ENCODE measurements at regions not wholly inside any gene's neighbourhood (a gene's known extent, or its start where the extent isn't known, plus 50 kb on each side); places are given as distances from the start of the nearest gene placed in this dataset.
"Not testable (repeated sequence)": the region's sequence is repeated elsewhere in the genome, so short reads cannot be mapped to it uniquely, and the experiment has no call there.

DNA sequence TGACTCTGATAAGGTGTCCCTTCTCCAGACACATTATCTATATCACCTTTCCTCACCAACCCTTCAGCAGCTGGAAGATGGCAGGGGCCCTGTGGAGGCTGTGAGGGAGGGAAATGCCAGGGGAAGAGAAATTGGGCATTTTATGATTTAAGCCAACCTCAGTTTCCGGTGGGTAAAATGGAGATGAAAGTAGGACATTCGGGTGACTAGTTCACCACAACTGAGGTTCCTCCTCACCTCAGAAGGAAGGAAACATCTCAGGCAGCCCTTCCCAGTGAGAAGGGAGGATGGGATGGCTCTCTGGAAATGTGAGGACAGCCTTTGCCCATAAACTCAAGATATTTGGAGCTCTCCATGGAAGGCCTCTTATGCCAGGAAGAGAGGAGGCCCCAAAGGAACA, 251.5 kb downstream of the MID1IP1 start:
- no peak for DNase-seq

DNA sequence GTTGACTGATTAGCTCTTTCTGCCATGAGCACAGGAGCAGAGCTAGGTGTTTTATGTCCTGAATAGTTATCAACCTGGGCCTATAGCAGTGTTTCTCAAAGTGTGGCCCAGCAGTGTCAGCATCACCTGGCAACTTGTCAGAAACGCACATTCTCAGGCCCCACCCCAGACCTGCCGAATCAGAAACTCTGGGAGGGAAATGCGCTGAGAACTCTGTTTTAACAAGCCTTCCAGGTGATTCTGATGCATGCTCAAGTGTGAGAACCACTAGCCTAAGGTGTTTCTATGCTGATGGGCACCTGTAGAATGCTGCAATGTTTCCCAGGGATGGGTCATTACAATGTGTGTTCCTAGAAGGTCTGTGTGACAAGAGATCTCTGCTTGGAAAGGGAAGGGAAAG, 257.5 kb downstream of the MID1IP1 start:
- DNase-seq, result no peak

DNA sequence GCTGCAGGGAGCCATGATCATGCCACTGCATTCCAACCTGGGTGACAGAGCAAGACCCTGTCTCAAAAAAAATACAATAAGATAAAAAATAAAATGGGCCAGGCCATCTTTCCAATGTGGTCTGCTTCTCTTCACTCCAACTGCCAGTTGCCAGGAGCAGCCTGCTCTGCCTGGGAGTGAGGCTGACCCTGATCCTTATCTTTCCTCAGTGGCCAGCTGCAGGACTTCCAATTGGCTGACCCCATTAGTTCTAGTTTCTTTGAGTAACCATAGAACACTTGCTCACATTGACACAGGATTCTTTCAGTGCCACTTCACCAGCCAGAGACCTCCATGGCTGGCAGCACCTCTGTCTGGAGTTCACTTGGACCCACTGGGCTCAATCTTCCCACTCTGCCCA, 258.6 kb downstream of the MID1IP1 start:
- DNase-seq, result no peak

DNA sequence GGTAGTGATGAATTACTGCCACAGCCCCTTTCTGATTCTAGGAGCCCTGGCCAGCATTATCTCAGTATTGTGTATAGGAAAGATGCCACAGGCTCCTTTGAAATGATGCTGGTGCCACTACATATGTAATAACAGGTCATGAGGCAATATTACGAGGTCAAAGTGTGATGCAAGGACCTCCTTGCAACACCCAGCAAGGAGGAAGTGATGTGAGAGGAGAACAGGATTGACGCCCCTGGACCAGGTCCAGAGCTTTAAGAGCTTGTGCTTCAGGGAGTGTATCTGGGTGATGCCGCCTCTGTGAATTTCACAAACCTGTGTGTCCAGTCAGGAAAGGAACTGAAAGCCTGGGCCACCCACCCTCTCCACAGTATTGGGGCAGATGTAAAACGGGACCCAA, 261.8 kb downstream of the MID1IP1 start:
- no peak for DNase-seq

DNA sequence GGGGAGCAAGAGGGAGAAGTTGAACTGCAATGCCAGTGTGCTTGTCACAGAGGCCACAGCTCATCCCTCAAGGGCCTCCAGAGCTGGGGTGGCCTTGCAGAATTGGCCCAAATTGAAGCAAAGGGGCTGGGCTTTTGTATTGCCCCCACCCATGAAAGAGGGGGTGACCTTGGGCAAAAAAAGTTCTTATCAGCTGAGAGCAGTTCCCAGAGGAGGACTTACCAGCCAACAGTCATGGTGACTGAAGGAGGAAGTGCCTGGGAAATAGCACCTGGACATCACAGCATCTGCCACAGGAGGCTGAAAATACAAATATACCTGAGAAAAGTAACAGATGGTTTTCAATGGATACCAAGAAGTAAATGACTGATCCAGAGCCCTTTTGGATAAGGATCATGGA, 262.4 kb downstream of the MID1IP1 start:
- no peak for DNase-seq

DNA sequence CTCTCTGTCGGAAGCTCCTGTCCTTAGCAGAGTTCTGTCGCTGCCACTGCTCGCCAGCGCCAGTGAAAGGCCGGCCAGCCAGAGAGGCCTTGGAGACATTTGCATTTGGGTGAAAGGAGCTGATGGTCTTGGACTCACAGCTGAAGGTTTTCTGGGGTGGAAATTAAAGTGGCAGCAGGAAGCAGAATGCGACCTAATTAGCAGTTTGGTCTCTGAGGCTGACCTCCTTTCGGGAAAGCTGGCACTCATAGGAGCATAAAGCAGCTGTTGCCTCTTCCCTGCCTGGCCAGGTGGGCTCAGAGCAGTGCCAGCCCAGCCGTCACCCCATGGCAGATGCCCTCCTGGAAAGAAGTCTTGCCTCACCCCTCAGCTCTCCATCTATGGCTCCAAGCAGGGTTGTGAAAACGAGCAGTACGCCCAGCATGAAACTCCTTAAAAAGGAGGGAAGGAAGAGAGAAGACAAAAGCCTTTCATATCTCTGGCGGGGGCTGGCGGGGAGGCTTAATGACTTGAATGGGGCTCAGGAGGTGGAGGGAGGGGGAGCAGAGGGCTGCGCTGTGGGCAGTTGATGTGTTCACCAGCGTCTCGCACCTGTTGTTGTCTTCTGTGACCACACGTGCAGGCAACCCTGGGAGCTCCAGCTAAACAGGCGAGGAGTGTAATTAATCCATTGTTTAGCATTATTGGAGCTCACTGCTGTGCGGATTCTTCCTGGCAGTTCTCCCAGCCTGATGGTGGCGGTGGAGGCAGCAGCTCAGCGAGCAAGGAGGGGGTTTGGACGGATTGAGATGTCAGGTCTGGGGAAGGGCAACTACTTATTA, 264.0 kb downstream of the MID1IP1 start:
- DNase-seq, result peak; percentile 50

DNA sequence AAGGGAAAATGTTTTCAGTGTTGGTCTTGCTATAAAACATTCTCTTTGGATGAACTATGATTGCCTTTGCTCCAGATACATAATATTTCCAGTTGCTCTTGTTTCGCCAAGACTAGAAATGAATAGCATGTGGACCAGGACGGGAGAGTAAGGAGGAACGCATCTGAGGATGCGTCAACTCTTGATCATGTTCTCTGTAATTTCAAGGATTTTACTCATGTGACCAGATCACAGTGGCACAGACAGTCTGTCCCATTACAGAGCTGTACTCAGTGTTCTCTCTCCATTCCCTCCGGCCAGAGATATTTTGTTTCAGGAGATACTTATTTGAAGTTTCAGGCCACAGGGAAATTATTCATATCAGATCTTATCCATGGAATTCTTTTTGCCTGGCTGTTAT, 266.6 kb downstream of the MID1IP1 start:
- no peak for DNase-seq

DNA sequence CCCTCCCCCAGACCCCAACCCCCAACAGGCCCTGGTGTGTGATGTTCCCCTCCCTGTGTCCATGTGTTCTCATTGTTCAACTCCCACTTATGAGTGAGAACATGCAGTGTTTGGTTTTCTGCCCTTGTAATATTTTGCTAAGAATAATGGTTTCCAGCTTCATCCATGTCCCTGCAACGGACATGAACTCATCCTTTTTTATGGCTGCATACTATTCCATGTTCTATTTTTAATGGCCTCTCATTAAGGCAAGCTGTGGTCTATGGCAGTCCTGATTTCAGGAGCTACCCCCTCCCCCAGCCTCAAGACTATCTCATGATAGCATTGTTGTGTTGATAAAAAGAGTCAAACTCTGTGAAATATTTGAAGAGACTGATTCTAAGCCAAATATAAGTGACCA, 267.4 kb downstream of the MID1IP1 start:
- not testable (repeated sequence) for DNase-seq

DNA sequence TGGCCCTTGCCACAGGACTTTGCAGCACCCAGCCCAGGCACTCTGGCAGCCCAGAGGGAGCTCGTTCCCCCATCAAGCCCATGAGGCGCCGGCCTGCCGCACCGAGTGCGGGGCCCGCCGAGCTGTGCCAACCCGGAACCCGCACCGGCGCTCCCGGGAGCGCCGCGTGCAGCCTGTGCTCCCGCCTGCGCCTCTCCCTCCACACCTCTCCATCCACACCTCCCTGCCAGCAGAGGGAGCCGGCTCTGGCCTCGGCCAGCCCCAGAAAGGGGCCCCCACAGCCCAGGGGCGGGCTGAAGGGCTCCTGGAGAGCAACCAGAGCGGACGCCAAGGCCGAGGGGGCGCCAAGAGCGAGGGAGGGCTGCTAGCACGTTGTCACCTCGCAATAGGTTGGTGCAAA, 268.8 kb downstream of the MID1IP1 start:
- no peak for DNase-seq

DNA sequence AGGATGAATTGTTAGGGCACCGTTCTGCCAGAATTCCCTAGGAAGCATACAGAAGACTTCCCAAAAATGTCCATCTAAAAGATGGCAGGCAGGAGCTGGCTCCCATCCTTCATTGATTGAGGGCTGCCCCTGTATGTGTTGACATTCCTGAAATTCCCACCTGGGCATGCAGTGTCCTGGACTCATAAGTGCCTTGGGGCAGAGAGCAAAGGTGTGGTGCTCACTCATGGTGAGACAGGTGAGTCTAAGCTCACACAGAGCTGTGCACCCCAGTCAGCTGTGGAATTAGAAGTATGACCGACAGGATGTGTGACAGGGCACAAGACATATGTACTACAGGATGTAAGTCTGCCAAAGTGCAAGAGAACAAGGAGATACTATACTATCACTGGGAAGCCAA, 271.9 kb downstream of the MID1IP1 start:
- no peak for DNase-seq

DNA sequence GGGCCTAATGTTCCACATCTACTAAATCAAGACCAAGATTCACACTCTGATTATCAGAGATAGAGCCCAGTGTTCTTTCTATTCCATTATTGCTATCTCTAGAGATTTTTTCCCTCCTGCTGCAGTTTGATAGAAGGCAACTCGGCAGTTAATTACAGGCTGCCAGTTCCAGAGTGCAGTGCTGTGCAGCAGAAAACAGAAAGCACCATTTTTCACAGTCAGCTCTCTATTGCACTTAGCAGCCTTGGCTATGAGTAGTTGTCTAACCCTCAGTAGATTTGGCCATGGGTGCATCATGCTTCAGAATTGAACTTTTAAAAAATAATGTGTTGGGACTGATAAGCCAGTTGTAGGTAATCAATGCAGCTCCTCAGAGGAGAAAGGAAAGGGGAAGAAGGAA, 295.3 kb downstream of the MID1IP1 start:
- DNase-seq, result no peak

DNA sequence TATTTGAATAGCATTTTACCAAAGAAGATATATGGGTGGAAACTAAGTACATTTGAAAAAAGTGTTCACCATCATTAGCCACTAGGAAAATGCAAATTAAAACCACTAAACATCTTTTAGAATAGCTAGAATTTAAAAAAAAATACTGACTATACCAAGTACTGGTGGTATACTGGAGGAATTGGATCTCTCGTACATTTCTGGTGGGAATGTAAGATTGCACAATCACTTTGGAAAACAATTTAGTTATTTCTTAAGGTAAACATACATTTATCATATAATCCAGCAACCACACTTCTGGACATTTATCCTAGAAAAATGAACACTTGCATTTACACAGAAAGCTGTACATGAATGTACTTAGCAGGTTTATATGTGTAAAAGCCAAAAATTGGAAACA, 303.5 kb downstream of the MID1IP1 start:
- DNase-seq, result no peak

DNA sequence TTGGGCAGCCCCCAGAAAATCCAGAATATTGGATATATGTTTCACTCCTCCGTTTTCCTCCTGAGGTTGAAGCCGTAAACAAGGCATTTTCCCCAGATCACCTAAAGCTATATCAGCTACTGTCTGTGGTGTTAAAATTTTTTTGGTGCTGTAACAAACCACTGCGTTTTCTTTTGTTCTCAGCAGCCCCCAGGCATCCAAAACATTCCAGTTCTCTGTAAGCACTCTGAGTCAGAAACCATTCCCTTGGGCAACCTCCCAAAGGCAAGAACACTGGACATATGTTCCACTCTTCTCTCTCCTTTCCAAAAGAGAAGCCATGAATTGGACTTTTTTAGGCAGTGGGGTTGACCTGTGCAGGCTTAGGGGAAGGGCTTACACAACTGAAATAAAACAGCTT, 310.9 kb downstream of the MID1IP1 start:
- no peak for DNase-seq

DNA sequence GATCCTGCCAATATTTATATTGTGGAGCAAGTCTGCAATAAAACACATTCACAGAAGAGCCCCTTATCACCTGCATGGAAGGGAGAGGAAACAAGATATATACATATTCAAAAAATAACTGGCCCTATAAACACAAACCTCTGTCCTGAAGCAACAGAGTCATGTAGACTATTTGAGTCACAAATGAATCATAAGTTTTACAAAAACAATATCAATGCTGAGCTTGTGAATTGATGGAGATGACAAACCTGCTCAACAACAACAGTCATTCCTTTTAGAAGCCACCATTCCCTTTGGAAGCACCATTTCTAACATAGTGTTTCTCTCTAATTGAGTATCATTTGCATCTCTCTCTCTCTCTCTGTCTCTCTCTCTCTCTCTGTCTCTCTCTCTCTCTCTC, 313.9 kb downstream of the MID1IP1 start:
- no peak for DNase-seq

DNA sequence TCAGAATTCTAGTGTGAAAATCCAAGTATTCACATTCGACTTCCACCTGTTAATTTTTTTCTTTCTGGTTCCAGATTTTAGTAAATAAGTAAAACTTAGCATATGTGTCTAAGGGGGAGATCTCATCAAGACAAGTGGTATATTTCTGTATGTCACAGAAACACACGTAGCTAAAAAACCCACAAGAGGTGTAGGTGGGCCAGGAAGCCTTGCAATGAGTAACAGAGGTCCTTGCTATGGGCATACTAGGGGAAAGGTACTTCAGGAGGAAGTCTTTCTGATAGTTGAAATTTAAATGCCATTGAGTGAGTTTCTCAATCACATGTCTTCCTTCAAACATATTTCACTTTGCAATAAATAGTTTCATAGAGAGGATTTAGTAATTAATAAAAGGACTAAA, 315.8 kb downstream of the MID1IP1 start:
- DNase-seq, result no peak

DNA sequence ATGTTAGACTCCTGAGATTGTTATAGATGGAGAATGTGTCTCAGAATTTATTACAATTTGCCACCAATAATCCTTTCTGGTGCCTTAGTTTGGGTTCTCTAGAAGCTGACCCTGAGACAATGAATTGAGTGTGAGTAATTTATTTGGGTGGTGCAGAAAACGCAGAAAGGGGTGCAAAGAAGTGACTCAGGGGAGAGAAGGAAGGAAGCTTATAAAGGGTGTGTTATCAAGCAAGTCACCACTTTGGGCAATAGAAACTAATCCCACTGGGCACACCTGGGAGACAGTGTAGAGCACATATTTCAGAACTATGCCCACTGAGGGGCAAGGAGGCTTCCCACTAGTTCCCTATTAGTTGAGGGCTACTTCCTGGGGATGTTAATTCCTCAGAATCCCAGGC, 320.6 kb downstream of the MID1IP1 start:
- no peak for DNase-seq

DNA sequence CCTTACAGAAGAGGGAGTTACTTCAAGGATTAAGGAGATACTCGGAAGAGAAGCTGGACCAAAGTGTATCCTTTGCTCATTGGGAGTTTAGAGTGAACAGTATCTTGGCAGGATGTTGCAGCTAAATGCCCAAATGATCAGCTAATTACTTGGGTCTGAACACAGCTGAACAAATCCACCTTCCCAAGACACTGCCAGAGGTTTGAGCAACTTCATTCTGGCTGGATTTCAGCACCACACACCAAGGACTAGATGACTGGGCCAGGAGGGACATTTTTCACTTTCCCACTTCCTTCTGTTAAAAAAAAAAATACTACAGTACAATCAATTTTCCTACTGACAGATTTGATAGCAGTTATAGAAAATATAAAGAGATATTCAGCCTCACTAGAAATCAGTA, 324.6 kb downstream of the MID1IP1 start:
- DNase-seq, result no peak

DNA sequence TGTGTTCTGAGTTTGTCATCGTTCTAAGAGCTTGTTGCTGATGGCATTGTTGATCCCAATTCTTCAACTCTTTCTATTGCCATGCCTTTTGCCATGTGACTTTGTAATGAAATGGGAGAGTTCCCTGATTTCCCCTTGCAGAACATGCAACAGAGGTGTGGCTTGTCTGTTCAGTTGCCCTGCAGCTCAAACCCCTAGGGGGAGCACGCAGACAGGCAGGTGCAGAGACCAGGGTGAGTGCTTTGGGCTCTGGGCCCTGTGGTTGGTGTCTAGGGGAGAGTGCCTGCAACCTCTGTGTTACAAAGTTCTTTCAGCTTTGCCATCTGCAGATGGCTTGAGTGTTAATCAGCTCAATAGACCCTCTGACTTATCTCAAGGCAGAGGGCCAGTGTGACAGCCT, 332.7 kb downstream of the MID1IP1 start:
- no peak for DNase-seq

DNA sequence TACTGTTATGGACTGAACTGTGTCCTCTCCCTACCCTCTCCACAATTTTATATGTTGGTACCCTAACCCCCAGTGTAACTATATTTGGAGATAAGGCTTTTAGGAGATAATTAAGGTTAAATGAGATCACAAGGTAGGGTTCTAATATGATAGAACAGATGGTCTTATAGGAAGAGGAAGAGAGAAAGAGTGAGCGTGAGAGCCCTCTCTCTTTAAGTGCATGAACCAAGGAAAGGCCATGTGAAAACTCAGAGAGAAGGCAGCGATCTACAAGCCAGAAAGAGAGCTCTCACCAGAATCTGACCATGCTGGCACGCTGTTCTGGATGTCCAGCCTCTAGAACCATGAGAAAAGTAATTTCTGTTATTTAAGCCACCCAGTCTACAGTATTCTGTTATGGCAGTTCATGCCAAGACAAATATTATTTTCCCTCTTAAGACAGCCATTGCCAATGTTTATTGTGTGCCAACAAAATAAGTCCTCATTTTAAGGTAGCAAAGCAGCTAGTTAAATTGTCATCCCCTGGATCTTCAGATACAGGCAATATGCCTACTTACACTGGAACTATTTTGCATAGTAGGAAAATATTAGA, 336.2 kb downstream of the MID1IP1 start:
- no peak for DNase-seq

DNA sequence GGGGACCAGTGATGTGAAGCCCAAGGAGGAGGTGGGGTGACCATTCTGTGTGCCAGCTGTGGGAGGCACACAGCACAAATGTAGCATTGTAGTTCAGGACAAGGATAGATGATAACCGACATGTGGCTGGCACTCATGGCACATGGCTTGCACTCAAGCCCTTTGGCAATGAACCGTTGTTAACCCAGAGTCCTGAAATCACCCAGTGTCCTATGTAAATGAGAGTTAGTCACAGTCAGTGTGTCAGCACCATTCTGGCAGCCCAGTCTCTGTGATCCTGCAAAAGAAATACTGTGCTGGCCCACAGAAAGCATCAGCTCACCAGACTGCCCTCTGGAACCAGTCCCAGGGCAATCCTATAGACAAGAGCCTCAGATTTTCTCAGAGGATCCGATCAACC, 339.3 kb downstream of the MID1IP1 start:
- no peak for DNase-seq

DNA sequence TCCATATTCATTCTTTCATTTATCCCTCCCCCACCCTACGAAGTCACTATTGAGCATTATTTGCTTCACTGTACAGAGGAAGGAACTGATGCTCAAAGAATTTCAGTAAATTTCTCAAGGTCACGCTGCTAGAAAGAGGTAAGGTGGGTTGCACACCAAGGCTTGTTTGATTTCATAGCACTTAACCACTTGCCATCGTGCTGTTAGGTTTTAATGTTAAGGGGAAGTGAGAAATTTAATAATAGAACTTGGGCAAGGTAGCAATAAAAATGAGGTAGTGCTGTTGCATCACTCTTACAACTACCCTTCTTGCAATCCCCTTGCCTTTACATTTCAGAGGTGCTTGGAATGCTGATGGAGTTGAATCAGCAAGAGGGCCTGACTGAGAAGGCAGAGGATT, 343.1 kb downstream of the MID1IP1 start:
- no peak for DNase-seq

DNA sequence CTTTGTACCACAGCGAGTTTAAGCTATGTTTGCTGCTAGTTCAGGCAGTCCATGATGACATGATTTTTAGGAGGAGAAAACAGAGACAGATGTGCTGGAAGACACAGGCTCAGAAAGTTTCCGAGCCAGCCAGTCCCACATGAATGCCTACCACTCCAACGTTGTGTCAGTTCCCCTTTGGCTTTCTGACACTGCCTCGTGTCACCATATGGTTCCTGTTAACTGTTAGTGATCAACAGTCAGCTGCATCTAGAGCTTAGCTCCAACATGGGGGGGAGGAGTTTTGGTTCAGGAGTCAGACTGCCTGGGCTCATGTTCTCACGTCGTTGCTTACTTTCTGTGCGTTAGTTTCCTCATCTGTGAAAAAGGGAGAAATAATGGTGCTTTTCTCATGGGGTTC, 343.7 kb downstream of the MID1IP1 start:
- DNase-seq, result no peak

DNA sequence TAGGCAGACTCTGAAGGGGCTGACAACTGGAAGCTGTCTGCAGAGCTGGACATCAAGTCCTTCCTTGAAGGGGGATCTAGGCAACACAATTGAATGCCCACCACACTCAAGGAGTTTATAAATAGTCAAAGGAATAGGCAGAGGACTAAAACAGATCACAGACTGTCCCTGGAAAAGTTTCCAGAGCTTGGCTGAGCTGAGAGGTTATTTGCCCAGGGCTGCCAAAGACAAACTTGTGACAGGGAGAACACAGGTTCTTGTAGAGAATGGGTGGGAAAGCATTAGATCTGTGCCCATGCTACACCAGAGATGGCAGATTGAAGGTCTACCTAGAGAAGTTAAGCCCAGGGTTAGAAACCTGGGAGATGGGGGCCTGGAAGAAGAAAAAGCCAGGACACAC, 344.6 kb downstream of the MID1IP1 start:
- DNase-seq, result no peak

DNA sequence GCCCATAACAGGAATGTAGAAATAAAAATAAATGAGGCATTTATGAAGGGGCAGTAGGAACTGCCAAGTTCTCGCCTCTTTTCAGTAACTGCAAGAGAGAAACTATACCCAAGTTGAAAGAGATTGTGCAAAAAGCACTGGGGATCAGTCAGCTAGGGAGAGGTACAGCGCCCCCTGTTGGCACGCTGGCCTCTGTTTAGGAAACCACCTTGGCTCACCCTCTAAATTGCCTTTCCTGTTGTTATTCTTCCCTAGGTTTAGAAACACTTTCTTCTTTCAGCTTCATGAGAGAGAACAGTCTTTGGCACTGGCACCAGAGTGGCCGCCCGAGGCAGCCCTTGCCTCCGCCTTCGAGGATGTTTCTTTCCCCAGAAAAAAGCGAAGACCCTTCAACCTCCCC, 348.5 kb downstream of the MID1IP1 start:
- no peak for DNase-seq

DNA sequence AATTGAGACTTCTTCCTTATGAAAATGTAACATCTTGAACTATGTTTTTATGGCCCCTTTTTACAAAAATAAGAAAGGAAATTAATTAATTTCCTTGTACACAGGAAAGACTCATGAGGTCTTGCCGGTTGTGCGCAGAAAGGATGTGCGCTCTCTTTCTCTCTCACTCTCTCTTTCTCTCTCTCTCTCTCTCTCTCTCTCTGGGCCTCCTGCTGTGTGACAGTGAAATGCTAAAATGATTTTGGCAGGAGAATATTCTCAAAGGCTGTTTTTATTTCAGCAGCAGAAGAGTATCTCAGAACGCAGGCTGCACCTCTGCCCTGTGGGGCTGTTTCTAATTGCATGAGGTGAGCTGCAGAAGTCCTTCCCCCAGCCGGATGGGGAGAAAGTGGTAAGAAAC, 349.0 kb downstream of the MID1IP1 start:
- no peak for DNase-seq

Measured in DMS79 (cell line).